HCT116 (cell line): ENCODE measurements at regions not wholly inside any gene's neighbourhood (a gene's known extent, or its start where the extent isn't known, plus 50 kb on each side); places are given as distances from the start of the nearest gene placed in this dataset.
"Not testable (repeated sequence)": the region's sequence is repeated elsewhere in the genome, so short reads cannot be mapped to it uniquely, and the experiment has no call there.

ENCODE experiments used
- ATAC-seq: fragments of 200-7000 bp; cut with Tn5 transposase; 2 replicates; pipeline ENCODE4 v1.9.1; 2020; ENCODE audit warnings: mild to moderate bottlenecking, moderate library complexity
- BruUV-seq: library from RNA; stranded (reverse); fragments of 400-500 nt; replicated peaks from 2 replicates; lab custom pipeline; 2021; lab: Mats Ljungman, UMichigan
- CTCF ChIA-PET: fragments of 300-600 bp; sonication (Branson Sonifier 250); formaldehyde crosslinking; loops from one replicate; lab custom pipeline; 2021; ENCODE audit warnings: antibody characterized with exemption; lab: Charles Lee
- POLR2A ChIA-PET: fragments of 300-600, 350-600 bp; sonication (Branson Sonifier 250); formaldehyde crosslinking; loops from one replicate; lab custom pipeline; 2021; ENCODE audit warnings: antibody characterized with exemption; lab: Charles Lee
- RAD21 ChIA-PET, 2 experiments: fragments of 300-600 bp; sonication (Branson Sonifier 250); formaldehyde crosslinking; loops; one replicate each; lab custom pipeline; 2023; ENCODE audit warnings: low total read pairs in 2 of 2; ENCODE audit not compliant: uncharacterized antibody in 2 of 2, unreplicated experiment in 2 of 2, low non-redundant PET in 1 of 2; lab: Charles Lee
- DNase-seq: peaks from one replicate; pipeline ENCODE4 v3.0.0-alpha.2; 2010; ENCODE audit warnings: low read depth, low spot score
- H2AFZ ChIP-seq: fragments of 200-600 bp; shearing (Covaris generic), sonication (generic); 2 replicates; pipeline ENCODE4 v1.6.1; 2017; ENCODE audit warnings: low read depth, mixed run types, mixed read lengths, antibody characterized with exemption, low read length; ENCODE audit not compliant: poor library complexity, severe bottlenecking
- H3K27ac ChIP-seq: 2 replicates; pipeline ENCODE4 v1.5.1; 2012; ENCODE audit warnings: low read depth, low read length
- H3K27me3 ChIP-seq: fragments of 200-600 bp; sonication (generic); 2 replicates; pipeline ENCODE4 v1.6.1; 2016; ENCODE audit warnings: mixed run types, low read length, mixed read lengths; ENCODE audit not compliant: insufficient read depth
- H3K36me3 ChIP-seq, 2 experiments: fragments of 200-500 bp in 1 of 2; fragments of 200-600 bp in 1 of 2; sonication (Bioruptor generic) in 1 of 2; sonication (generic) in 1 of 2; 2 replicates each; pipeline versions ENCODE4 v1.5.1 to v1.6.1; 2014 to 2016; ENCODE audit warnings: low read length in 2 of 2, inconsistent platforms in 1 of 2, mixed read lengths in 1 of 2, mixed run types in 1 of 2; ENCODE audit not compliant: insufficient read depth in 2 of 2, control insufficient read depth in 1 of 2
- H3K4me1 ChIP-seq, 2 experiments: fragments of 200-600 bp in 1 of 2; sonication (generic) in 1 of 2; 2 replicates each; pipeline versions ENCODE4 v1.5.1 to v1.6.1; 2012 to 2017; ENCODE audit warnings: low read length in 2 of 2, inconsistent platforms in 1 of 2, mild to moderate bottlenecking in 1 of 2, mixed read lengths in 1 of 2, mixed run types in 1 of 2, moderate library complexity in 1 of 2; ENCODE audit not compliant: insufficient read depth in 2 of 2, control insufficient read depth in 1 of 2
- H3K4me2 ChIP-seq: fragments of 200-600 bp; sonication (generic); 2 replicates; pipeline ENCODE4 v1.6.1; 2017; ENCODE audit warnings: mixed run types, low read length, mixed read lengths
- H3K4me3 ChIP-seq, 2 experiments: fragments of 200-600 bp in 1 of 2; sonication (generic) in 1 of 2; replicated peaks in 1 of 2; 2 replicates each; pipeline ENCODE4 v1.5.1; 2011 to 2016; ENCODE audit warnings: low read length in 2 of 2, control low read depth in 1 of 2, low read depth in 1 of 2, mild to moderate bottlenecking in 1 of 2, mixed read lengths in 1 of 2, mixed run types in 1 of 2
- H3K79me2 ChIP-seq: fragments of 200-600 bp; sonication (generic); 2 replicates; pipeline ENCODE4 v1.6.1; 2017; ENCODE audit warnings: mild to moderate bottlenecking, mixed run types, low read length, moderate library complexity, mixed read lengths; ENCODE audit not compliant: insufficient read depth
- H3K9ac ChIP-seq: fragments of 200-600 bp; sonication (generic); 2 replicates; pipeline ENCODE4 v1.6.1; 2016; ENCODE audit warnings: low read length, mixed read lengths
- H3K9me2 ChIP-seq: fragments of 200-600 bp; sonication (generic), shearing (Covaris generic); 2 replicates; pipeline ENCODE4 v1.6.1; 2017; ENCODE audit warnings: mixed run types, mild to moderate bottlenecking, moderate library complexity; ENCODE audit not compliant: insufficient read depth
- H3K9me3 ChIP-seq, 2 experiments: fragments of 200-500 bp in 1 of 2; fragments of 200-600 bp in 1 of 2; sonication (Bioruptor generic) in 1 of 2; sonication (generic) in 1 of 2; 2 replicates each; pipeline ENCODE4 v1.6.1; 2014 to 2017; ENCODE audit warnings: low read length in 2 of 2, mixed read lengths in 2 of 2, inconsistent platforms in 1 of 2, low read depth in 1 of 2, mild to moderate bottlenecking in 1 of 2, mixed run types in 1 of 2, moderate library complexity in 1 of 2; ENCODE audit not compliant: control insufficient read depth in 1 of 2, insufficient read depth in 1 of 2
- H4K20me1 ChIP-seq: fragments of 200-600 bp; sonication (generic), shearing (Covaris generic); 2 replicates; pipeline ENCODE4 v1.6.1; 2017; ENCODE audit warnings: mixed run types, mild to moderate bottlenecking, moderate library complexity; ENCODE audit not compliant: insufficient read depth
- CEBPB ChIP-seq: IDR thresholded peaks from 2 replicates; pipeline ENCODE4 v1.6.1; 2012; ENCODE audit warnings: low read depth
- EGR1 ChIP-seq: IDR thresholded peaks from 2 replicates; pipeline ENCODE4 v1.6.1; 2012; ENCODE audit warnings: low read depth
- POLR2AphosphoS5 ChIP-seq: IDR thresholded peaks from 2 replicates; pipeline ENCODE4 v1.6.1; 2011; ENCODE audit warnings: mild to moderate bottlenecking, low read depth, low read length, moderate library complexity
- RAD21 ChIP-seq: IDR thresholded peaks from 2 replicates; pipeline ENCODE4 v1.6.1; 2012; ENCODE audit warnings: low read depth, mild to moderate bottlenecking
- SIN3A ChIP-seq: IDR thresholded peaks from 2 replicates; pipeline ENCODE4 v1.6.1; 2012; ENCODE audit warnings: low read depth
- YY1 ChIP-seq: IDR thresholded peaks from 2 replicates; pipeline ENCODE4 v1.6.1; 2011; ENCODE audit warnings: low read length, low read depth, moderate library complexity, mild to moderate bottlenecking; ENCODE audit not compliant: insufficient replicate concordance; ENCODE audit errors: extremely low read depth
- ZNF274 ChIP-seq: fragments of 200-500 bp; sonication (Bioruptor generic); IDR thresholded peaks from 2 replicates; pipeline ENCODE4 v1.6.1; 2014; ENCODE audit warnings: mild to moderate bottlenecking, low read depth, low read length, inconsistent platforms
- intact Hi-C: fragments of 100-400 bp; cut with micrococcal nuclease; formaldehyde crosslinking; loops from 2 replicates; pipeline ENCODE4 v1.10.0; 2022

GRCh38 chr6:141874930-141875602 is 257.7 kb upstream of the GJE1 start:
- intact Hi-C loops = no loop called here
- no peaks in the 10 kb centered on the region for H3K27me3 ChIP-seq
- H4K20me1 ChIP-seq = no peaks in the 10 kb centered on the region
- no peak overlapping the region for H3K27ac ChIP-seq
- H3K9ac ChIP-seq = no peak overlapping the region
- DNase-seq (no peak), ATAC-seq (no peak)
- CTCF ChIA-PET = no interaction called here
- H3K36me3 ChIP-seq = no peaks in the 10 kb centered on the region
- no TSS peak for BruUV-seq
- POLR2A ChIA-PET = no interaction called here
- no peak overlapping the region for H3K4me2 ChIP-seq
- RAD21 ChIA-PET = no interaction called here
- H2AFZ ChIP-seq = no peak overlapping the region
- no peaks in the 10 kb centered on the region for H3K79me2 ChIP-seq
- no peaks in the 10 kb centered on the region for H3K9me2 ChIP-seq
- no peak overlapping the region for H3K4me3 ChIP-seq
- H3K9me3 ChIP-seq = no peaks in the 10 kb centered on the region
- peak; percentile 89 for TF ChIP-seq CEBPB
- TF ChIP-seq EGR1 = no peak
- peaks cover 0 to 4% of the 10 kb centered on the region in 2 experiments; a peak in 1 of 4 replicates for H3K4me1 ChIP-seq

- H3K9me2 ChIP-seq, DNase-seq, H3K4me1 ChIP-seq, H3K36me3 ChIP-seq, POLR2A ChIA-PET, RAD21 ChIA-PET, H3K79me2 ChIP-seq, intact Hi-C loops, H3K4me2 ChIP-seq, ATAC-seq, H3K9me3 ChIP-seq, BruUV-seq, H3K27ac ChIP-seq, H2AFZ ChIP-seq, H3K4me3 ChIP-seq, H3K27me3 ChIP-seq, H4K20me1 ChIP-seq, CTCF ChIA-PET, H3K9ac ChIP-seq: not testable (repeated sequence)
These were observed 263.2 kb upstream of the GJE1 start for GRCh38 chr6:141869509-141869908.

DNA sequence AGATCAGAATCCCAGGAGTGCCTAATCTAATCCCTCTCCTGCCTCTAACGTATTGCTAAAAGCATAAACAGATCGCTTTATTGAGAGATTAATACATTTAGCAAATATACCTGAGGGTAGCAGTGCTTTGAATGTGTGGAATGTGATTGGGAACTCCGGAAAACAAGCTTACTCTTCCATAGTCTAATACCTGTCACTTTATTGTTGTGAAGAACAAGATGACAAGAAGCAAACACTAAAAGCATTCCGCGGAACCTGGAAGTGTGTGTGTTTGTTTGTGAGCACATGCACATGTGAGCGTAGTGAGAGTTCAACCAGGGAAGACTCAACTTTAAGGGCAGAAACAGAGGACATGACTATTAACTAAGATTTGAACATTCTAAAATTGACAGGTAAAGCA is 265.0 kb upstream of the GJE1 start:
- H3K4me2 ChIP-seq = no peak overlapping the region
- no peak overlapping the region for H3K27ac ChIP-seq
- H3K9me3 ChIP-seq = no peaks in the 10 kb centered on the region
- ChIA-PET POLR2A (no interaction called here), CTCF (no interaction called here), RAD21 (no interaction called here)
- no peak for DNase-seq
- no peaks in the 10 kb centered on the region for H4K20me1 ChIP-seq
- H3K4me3 ChIP-seq = no peak overlapping the region
- H2AFZ ChIP-seq = no peak overlapping the region
- no peaks in the 10 kb centered on the region for H3K9me2 ChIP-seq
- H3K4me1 ChIP-seq = no peaks in the 10 kb centered on the region
- no peak overlapping the region for H3K9ac ChIP-seq
- TF ChIP-seq RAD21 (no peak), POLR2AphosphoS5 (no peak), YY1 (no peak), ZNF274 (no peak), SIN3A (no peak)
- no peaks in the 10 kb centered on the region for H3K36me3 ChIP-seq
- no peak for ATAC-seq
- no peaks in the 10 kb centered on the region for H3K79me2 ChIP-seq
- no TSS peak for BruUV-seq
- no peaks in the 10 kb centered on the region for H3K27me3 ChIP-seq
- intact Hi-C loops = no loop called here
